Activated CD4-positive, alpha-beta T cell treated with anti-CD3 and anti-CD28 coated beads, Interleukin-2, amount 10 ng/mL, durations not matched to agents 24 days and 14 days (primary cell): ENCODE measurements at regions not wholly inside any gene's neighbourhood (a gene's known extent, or its start where the extent isn't known, plus 50 kb on each side); places are given as distances from the start of the nearest gene placed in this dataset.

Experiments
- DNase-seq: peaks from one replicate; pipeline ENCODE4 v3.0.0; 2022
- H3K27ac Mint-ChIP-seq: one replicate; pipeline ENCODE4 v1.8.0; 2022; ENCODE audit warnings: mild to moderate bottlenecking, mixed read lengths
- H3K27me3 Mint-ChIP-seq: one replicate; pipeline ENCODE4 v1.8.0; 2022; ENCODE audit warnings: mixed read lengths
- H3K36me3 Mint-ChIP-seq: one replicate; pipeline ENCODE4 v1.8.0; 2022; ENCODE audit warnings: low read depth, mild to moderate bottlenecking, mixed read lengths
- H3K4me1 Mint-ChIP-seq: one replicate; pipeline ENCODE4 v1.8.0; 2021; ENCODE audit warnings: mixed read lengths
- H3K4me3 Mint-ChIP-seq: one replicate; pipeline ENCODE4 v1.8.0; 2022; ENCODE audit warnings: mild to moderate bottlenecking, moderate library complexity, mixed read lengths
- H3K9me3 Mint-ChIP-seq: one replicate; pipeline ENCODE4 v1.8.0; 2021; ENCODE audit warnings: mixed read lengths
- intact Hi-C: fragments of 100-400 bp; cut with micrococcal nuclease; formaldehyde crosslinking; loops from one replicate; pipeline ENCODE4 v1.15.1; 2023

GRCh38 chr1:201711811-201712210 is 117.1 kb upstream of the IPO9 start:
- no peaks in the 10 kb centered on the region for H3K9me3 Mint-ChIP-seq
- H3K4me1 Mint-ChIP-seq = no peaks in the 10 kb centered on the region
- no peak overlapping the region for H3K4me3 Mint-ChIP-seq
- intact Hi-C loops = no loop called here
- no peaks in the 10 kb centered on the region for H3K36me3 Mint-ChIP-seq
- DNase-seq = no peak
- no peak overlapping the region for H3K27ac Mint-ChIP-seq
- H3K27me3 Mint-ChIP-seq = no peaks in the 10 kb centered on the region

GRCh38 chr1:201712387-201713085 is 116.4 kb upstream of the IPO9 start:
- intact Hi-C loops = no loop called here
- no peaks in the 10 kb centered on the region for H3K4me1 Mint-ChIP-seq
- no peaks in the 10 kb centered on the region for H3K36me3 Mint-ChIP-seq
- H3K27me3 Mint-ChIP-seq = no peaks in the 10 kb centered on the region
- no peaks in the 10 kb centered on the region for H3K9me3 Mint-ChIP-seq
- H3K27ac Mint-ChIP-seq = no peak overlapping the region
- no peak for DNase-seq
- no peak overlapping the region for H3K4me3 Mint-ChIP-seq

DNA sequence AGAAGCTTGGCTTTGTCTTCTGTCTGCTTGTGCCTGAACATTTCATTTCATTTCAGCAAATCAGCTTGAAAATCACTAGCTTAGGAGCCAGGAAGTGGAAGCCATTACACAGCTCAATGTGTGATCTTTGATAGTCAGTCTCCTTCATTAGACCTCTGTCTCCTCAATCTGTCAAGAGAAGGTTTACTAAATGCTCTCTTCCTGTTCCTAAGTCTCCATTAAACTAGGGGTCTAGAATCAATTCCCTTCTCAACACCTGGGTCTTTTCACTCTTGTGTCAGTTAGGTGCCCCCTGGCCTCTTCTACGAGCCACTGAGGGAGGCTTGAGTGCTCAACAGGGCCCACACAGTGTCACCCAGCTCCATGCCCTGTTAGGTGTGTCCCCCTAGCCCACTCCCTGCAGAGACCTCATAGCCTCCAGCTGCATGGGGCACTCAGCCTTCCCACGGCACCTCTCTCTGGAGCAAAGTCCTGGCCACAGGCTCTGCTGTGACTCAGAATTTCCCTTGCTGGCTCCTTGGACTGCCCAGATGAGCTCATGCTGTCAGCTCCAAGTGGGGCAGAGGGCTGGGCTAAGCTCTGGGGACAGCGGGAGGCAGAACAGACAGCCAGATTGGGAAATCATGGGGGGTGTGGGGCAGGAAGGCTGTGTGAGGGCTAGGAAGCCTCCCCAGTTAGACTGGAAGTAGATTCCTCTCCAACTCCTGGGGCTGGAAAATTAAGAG is 115.7 kb upstream of the IPO9 start:
- H3K4me1 Mint-ChIP-seq = no peaks in the 10 kb centered on the region
- DNase-seq = no peak
- no peaks in the 10 kb centered on the region for H3K27me3 Mint-ChIP-seq
- H3K36me3 Mint-ChIP-seq = no peaks in the 10 kb centered on the region
- H3K4me3 Mint-ChIP-seq = no peak overlapping the region
- intact Hi-C loops = no loop called here
- H3K9me3 Mint-ChIP-seq = no peaks in the 10 kb centered on the region
- no peak overlapping the region for H3K27ac Mint-ChIP-seq

DNA sequence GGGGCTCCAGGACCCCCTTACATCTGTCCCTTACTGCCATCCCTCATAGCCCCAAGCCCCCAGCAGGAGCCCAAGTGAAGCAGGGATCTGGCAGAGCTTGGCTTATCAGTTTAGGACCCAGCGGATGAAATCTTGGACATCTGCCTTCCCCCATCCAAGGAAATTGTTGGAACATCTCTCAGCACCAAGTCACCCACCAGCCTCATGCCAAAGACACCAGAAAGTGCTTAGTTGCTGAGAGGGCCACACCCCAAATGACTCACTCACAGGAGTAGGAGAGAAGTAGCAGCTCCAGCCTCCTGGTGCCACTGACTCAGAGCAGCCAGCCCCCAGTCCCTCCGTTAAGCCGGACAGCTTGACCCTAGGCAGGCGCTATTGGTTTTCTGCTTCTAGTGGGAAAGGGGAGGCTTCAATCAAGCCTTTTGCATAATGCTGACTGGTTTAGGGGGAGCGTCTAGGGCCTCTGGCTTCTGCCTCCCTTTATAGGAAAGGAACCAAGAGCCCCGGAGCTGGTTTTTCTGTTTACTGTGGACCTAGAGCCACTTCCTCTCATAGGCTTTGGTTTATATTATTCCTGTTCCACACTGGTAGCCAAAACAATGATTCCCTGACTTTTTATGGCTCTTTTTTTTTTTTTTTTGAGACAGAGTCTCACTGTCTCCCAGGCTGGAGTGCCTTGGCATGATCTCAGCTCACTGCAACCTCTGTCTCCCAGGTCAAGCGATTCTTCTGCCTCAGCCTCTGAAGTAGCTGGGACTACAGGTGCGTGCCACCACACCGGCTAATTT is 114.2 kb upstream of the IPO9 start:
- Mint-ChIP-seq H3K4me1 (no peaks in the 10 kb centered on the region), H3K9me3 (no peaks in the 10 kb centered on the region), H3K36me3 (no peaks in the 10 kb centered on the region), H3K27me3 (no peaks in the 10 kb centered on the region), H3K27ac (no peak overlapping the region), H3K4me3 (no peak overlapping the region)
- intact Hi-C loops = no loop called here
- DNase-seq = no peak

DNA sequence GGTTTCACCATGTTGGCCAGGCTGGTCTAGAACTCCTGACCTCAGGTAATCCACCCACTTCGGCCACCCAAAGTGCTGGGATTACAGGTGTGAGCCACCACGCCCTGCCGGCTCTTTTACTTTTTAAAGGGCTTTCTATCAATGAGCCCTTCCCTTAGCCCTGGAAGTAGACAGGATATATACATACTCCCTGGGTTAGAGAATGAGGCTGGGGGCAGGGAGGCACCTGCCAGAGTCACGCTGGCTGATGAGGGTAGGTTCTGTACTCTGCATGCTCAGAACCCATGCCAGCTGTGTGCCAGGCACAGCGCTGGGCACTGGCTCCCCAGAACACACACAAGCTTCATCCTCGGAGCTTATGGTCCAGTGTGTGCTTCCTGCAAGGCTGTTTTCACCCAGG is 113.6 kb upstream of the IPO9 start:
- Mint-ChIP-seq H3K4me1 (no peaks in the 10 kb centered on the region), H3K4me3 (no peak overlapping the region), H3K9me3 (no peaks in the 10 kb centered on the region), H3K27ac (no peak overlapping the region), H3K36me3 (no peaks in the 10 kb centered on the region), H3K27me3 (no peaks in the 10 kb centered on the region)
- no peak for DNase-seq
- intact Hi-C loops = no loop called here

- Mint-ChIP-seq H3K4me3 (no peak overlapping the region), H3K27ac (no peak overlapping the region), H3K36me3 (no peaks in the 10 kb centered on the region), H3K27me3 (no peaks in the 10 kb centered on the region), H3K4me1 (no peaks in the 10 kb centered on the region), H3K9me3 (no peaks in the 10 kb centered on the region)
- intact Hi-C loops = no loop called here
- DNase-seq = no peak
These were observed 112.9 kb upstream of the IPO9 start for GRCh38 chr1:201715801-201716741.

DNA sequence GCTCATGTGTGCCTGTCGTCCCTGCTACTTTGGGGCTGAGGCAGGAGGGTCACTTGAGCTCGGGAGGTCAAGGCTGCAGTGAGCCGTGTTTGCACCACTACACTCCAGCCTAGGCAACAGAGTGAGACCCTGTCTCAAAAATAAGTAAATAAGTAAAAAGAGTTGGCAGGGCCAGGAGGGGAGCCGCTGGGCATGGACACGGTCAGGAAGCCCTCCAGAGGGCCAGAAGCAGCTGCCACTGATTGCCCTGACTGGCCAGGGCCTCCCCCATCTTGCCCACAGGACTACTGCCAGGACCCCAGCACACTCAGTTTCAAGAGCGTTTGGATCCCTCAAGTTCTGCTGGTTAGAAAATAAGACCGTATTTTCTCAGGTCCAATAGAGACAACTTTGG is 112.2 kb upstream of the IPO9 start:
- Mint-ChIP-seq H3K4me1 (no peaks in the 10 kb centered on the region), H3K27me3 (no peaks in the 10 kb centered on the region), H3K36me3 (no peaks in the 10 kb centered on the region), H3K4me3 (no peak overlapping the region), H3K27ac (no peak overlapping the region), H3K9me3 (no peaks in the 10 kb centered on the region)
- no peak for DNase-seq
- intact Hi-C loops = no loop called here

DNA sequence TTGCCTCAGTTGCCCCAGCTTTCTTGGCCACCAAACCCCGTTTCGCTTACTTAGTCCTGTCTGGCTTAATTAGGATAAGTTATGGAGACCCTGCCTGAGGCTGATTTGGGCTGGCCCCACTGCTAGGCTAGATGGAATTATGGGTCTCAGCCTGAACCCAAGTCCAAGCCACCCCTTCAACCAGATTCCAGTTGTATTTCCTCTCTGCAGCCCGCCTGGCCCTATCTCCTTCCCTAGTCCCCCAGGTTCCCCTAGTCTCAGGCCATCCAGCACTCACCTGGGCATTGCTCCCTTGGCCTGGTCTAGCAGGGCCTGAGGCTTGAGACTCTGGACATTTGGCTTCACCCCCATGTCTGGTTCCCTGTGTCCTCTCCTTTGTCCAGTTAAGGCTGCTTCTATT is 111.7 kb upstream of the IPO9 start:
- no peak overlapping the region for H3K4me3 Mint-ChIP-seq
- no peaks in the 10 kb centered on the region for H3K36me3 Mint-ChIP-seq
- no peaks in the 10 kb centered on the region for H3K27me3 Mint-ChIP-seq
- intact Hi-C loops = no loop called here
- H3K9me3 Mint-ChIP-seq = no peaks in the 10 kb centered on the region
- no peak for DNase-seq
- H3K27ac Mint-ChIP-seq = no peak overlapping the region
- no peaks in the 10 kb centered on the region for H3K4me1 Mint-ChIP-seq

- H3K4me1 Mint-ChIP-seq = no peaks in the 10 kb centered on the region
- intact Hi-C loops = no loop called here
- no peak overlapping the region for H3K27ac Mint-ChIP-seq
- H3K9me3 Mint-ChIP-seq = no peaks in the 10 kb centered on the region
- peaks cover 6% of the 10 kb centered on the region for H3K27me3 Mint-ChIP-seq
- DNase-seq = no peak
- no peak overlapping the region for H3K4me3 Mint-ChIP-seq
- H3K36me3 Mint-ChIP-seq = no peaks in the 10 kb centered on the region
These were observed 110.4 kb upstream of the IPO9 start for GRCh38 chr1:201718346-201719202.

- no peaks in the 10 kb centered on the region for H3K9me3 Mint-ChIP-seq
- no peak overlapping the region for H3K4me3 Mint-ChIP-seq
- peaks cover 6% of the 10 kb centered on the region for H3K27me3 Mint-ChIP-seq
- intact Hi-C loops = no loop called here
- no peak overlapping the region for H3K27ac Mint-ChIP-seq
- H3K4me1 Mint-ChIP-seq = no peaks in the 10 kb centered on the region
- DNase-seq = no peak
- H3K36me3 Mint-ChIP-seq = no peaks in the 10 kb centered on the region
These were observed 109.0 kb upstream of the IPO9 start for GRCh38 chr1:201719812-201720521.

DNA sequence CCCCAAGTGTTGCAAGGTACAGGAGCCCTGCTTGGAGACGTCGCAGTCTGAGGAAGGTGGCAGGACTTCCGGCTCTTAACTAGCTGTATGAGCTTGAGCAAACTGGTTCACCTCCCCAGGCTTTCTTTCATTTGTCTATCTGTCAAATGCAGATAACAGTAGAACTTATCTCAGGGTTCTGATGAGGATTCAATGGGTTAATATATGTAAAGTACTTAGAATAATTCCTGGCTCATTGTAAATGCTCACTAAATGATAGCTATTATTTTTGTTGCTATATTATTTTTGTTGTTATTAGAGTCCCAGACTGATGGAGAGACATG is 108.5 kb upstream of the IPO9 start:
- H3K36me3 Mint-ChIP-seq = no peaks in the 10 kb centered on the region
- intact Hi-C loops = no loop called here
- peaks cover 6% of the 10 kb centered on the region for H3K27me3 Mint-ChIP-seq
- H3K9me3 Mint-ChIP-seq = no peaks in the 10 kb centered on the region
- no peaks in the 10 kb centered on the region for H3K4me1 Mint-ChIP-seq
- no peak overlapping the region for H3K4me3 Mint-ChIP-seq
- DNase-seq = no peak
- H3K27ac Mint-ChIP-seq = no peak overlapping the region

DNA sequence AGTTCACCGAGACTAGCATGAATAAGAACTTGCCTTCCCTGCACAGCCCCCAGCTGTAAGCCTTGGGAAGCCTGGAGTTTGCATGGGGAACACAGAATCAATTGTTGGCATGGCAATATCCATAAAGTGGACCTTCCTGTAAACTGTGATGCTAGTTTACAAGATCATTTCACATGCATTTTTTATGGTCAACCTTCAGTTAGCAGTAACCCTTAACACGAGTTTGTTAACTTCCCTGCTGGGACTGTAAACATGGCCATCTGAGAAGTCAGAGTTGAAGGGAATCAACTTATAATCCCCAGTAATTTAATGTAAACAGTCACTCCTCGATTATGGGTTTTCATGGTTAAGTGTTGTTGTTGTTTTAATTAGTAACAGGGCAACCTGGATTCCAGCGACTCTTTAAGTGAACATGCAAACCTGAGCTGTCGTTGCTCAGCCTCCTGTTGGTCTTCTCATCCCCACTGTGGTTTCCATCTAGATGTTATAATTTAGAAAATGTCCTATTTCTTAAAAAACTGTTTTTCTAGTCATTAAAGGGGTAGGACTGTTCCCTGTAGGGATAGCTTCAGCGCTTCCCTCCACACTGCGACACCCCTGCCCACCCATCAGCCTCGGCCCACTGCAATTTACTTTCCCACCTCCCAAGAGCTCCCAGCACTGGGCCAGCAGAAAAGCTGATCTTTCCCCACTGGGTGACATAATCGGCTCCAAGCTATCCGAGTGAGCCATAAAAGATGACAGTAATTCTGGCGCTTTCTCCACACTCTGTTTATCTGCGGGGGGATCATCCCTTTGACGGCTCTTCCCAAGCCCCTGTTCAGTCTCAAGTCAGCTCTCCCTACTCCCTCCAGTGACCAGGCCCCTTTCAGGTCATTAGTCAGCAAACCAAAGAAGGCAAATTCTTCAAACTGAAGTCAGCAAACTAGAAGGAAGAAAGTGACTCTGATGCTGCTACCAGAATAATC is 107.6 kb upstream of the IPO9 start:
- H3K36me3 Mint-ChIP-seq = no peaks in the 10 kb centered on the region
- H3K27me3 Mint-ChIP-seq = peaks cover 6% of the 10 kb centered on the region
- no peaks in the 10 kb centered on the region for H3K9me3 Mint-ChIP-seq
- DNase-seq = no peak
- H3K27ac Mint-ChIP-seq = no peak overlapping the region
- H3K4me3 Mint-ChIP-seq = no peak overlapping the region
- no peaks in the 10 kb centered on the region for H3K4me1 Mint-ChIP-seq
- intact Hi-C loops = no loop called here
